22Rv1 (cell line): ENCODE measurements at regions not wholly inside any gene's neighbourhood (a gene's known extent, or its start where the extent isn't known, plus 50 kb on each side); places are given as distances from the start of the nearest gene placed in this dataset.
A peak's percentile ranks its signal among the peaks of the same experiment; 100 is the strongest.

Experiments
- H3K27ac ChIP-seq: fragments of 450-650 bp; 2 replicates; pipeline ENCODE4 v1.5.1; 2017
- ZFX ChIP-seq: fragments of 450-650 bp; IDR thresholded peaks from 2 replicates; pipeline ENCODE4 v1.6.1; 2017; ENCODE audit warnings: antibody characterized with exemption, borderline replicate concordance
- TF ChIP-seq, protein P1 (sequence below): fragments of 450-650 bp; IDR thresholded peaks from 2 replicates; pipeline ENCODE4 v1.5.1; 2017; ENCODE audit warnings: mild to moderate bottlenecking

- H3K27ac ChIP-seq = no peak overlapping the region
- no peak for TF ChIP-seq ZFX
- TF ChIP-seq, protein P1, sequence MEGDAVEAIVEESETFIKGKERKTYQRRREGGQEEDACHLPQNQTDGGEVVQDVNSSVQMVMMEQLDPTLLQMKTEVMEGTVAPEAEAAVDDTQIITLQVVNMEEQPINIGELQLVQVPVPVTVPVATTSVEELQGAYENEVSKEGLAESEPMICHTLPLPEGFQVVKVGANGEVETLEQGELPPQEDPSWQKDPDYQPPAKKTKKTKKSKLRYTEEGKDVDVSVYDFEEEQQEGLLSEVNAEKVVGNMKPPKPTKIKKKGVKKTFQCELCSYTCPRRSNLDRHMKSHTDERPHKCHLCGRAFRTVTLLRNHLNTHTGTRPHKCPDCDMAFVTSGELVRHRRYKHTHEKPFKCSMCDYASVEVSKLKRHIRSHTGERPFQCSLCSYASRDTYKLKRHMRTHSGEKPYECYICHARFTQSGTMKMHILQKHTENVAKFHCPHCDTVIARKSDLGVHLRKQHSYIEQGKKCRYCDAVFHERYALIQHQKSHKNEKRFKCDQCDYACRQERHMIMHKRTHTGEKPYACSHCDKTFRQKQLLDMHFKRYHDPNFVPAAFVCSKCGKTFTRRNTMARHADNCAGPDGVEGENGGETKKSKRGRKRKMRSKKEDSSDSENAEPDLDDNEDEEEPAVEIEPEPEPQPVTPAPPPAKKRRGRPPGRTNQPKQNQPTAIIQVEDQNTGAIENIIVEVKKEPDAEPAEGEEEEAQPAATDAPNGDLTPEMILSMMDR = no peak
Measured at GRCh38 chr1:220342853-220343252, 70.6 kb upstream of the RAB3GAP2 start.

- H3K27ac ChIP-seq = no peak overlapping the region
- TF ChIP-seq ZFX = no peak
- TF ChIP-seq, protein P1 = no peak
Measured at GRCh38 chr1:220341126-220341525, 68.9 kb upstream of the RAB3GAP2 start.

DNA sequence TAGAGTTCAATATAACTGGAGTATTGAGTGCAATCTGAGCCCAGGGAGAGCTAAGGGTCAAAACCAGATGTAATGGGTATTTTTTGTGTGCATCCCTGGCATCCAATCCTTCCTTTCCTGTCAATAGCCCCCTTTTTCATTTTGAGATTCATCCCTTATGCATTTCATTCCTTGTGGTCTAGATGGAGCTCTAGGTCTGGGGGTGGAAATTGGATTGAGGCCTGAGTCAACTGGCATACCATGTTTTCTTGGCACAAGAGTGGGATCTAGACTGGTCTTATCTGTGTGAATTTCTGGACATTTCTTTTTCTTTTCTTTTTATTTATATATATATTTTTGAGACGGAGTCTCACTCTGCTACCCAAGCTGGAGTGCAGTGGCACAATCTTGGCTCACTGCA, 67.3 kb upstream of the RAB3GAP2 start:
- no peak overlapping the region for H3K27ac ChIP-seq
- no peak for TF ChIP-seq ZFX
- TF ChIP-seq, protein P1 = 0 out of 2 replicates have a peak, but pooled peaks have one; percentile 11

- no peak overlapping the region for H3K27ac ChIP-seq
- TF ChIP-seq, protein P1 = no peak
- no peak for TF ChIP-seq ZFX
Measured at GRCh38 chr1:220338759-220339158, 66.5 kb upstream of the RAB3GAP2 start.

DNA sequence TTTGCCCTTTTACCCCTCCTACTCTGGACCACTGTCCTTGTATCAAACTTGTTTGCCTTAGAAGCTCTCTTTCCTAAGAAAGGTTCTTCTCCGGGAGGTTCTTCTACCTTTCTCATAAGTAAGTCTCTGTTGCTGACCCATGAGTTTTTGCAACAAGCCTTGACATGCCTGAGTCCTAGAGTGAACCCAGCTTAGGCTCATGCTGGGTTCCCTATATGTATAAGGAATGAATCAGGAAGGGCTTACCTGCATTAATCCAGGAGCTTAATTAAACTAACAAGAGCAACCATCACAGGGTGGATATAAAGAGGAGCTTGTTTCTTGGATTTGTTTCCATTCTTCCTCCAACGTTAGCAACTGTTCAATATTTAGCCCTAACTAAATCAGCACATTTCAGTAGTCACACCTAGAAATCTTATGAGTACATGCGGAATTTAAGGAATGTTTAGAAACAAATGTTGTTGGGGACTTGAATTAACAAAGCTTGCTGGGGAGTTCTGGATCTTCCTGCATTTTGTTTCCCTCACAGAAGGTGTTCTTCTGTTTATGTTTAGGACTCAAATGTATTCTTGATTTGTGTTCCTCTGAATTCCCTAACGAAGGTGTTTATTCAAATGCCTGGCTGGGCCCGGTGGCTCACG, 64.3 kb upstream of the RAB3GAP2 start:
- no peak for TF ChIP-seq ZFX
- TF ChIP-seq, protein P1 = no peak
- no peak overlapping the region for H3K27ac ChIP-seq

DNA sequence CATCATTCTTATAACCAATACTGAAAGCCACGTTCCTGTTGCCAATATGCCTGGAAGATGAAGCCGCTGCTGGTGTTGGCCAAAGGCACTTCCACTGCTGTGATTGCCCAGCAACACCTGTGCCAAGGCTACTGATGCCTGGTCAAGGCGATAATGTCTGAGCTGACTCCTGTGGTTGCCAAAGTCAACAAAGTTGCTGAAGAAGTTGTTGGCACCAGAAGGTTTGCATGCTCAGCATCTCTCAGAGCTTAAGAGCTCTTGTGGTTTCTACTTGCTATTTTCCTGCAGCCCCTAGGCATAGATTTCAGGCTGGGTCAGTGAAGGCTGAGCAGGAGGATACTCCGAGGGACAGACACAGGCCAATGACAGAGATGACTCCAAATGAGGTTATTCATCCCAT, 63.4 kb upstream of the RAB3GAP2 start:
- TF ChIP-seq ZFX = no peak
- TF ChIP-seq, protein P1 = no peak
- H3K27ac ChIP-seq = no peak overlapping the region

- TF ChIP-seq ZFX = no peak
- TF ChIP-seq, protein P1 = no peak
- H3K27ac ChIP-seq = no peak overlapping the region
Measured at GRCh38 chr1:220331318-220331717, 59.1 kb upstream of the RAB3GAP2 start.
